HG02970 (cell line): ENCODE measurements at regions not wholly inside any gene's neighbourhood (a gene's known extent, or its start where the extent isn't known, plus 50 kb on each side); places are given as distances from the start of the nearest gene placed in this dataset.
"Not testable (repeated sequence)": the region's sequence is repeated elsewhere in the genome, so short reads cannot be mapped to it uniquely, and the experiment has no call there.

Source experiments
- ATAC-seq: cut with Tn5 transposase; IDR thresholded peaks from one replicate; pipeline ENCODE4 v1.9.1; 2021; ENCODE audit warnings: mild to moderate bottlenecking, moderate library complexity, moderate number of reproducible peaks; ENCODE audit not compliant: unreplicated experiment, low FRiP score

- no peak for ATAC-seq
Observed at GRCh38 chr7:131149840-131150239, 177.8 kb upstream of the MKLN1 start.

- ATAC-seq = no peak
Observed at GRCh38 chr7:131151034-131151433, 176.6 kb upstream of the MKLN1 start.

- no peak for ATAC-seq
Observed at GRCh38 chr7:131152766-131153165, 174.9 kb upstream of the MKLN1 start.

- no peak for ATAC-seq
Observed at GRCh38 chr7:131154380-131154779, 173.3 kb upstream of the MKLN1 start.

- no peak for ATAC-seq
Observed at GRCh38 chr7:131157530-131158243, 170.0 kb upstream of the MKLN1 start.

- ATAC-seq = not testable (repeated sequence)
Observed at GRCh38 chr7:131158244-131158636, 169.4 kb upstream of the MKLN1 start.

- ATAC-seq = no peak
Observed at GRCh38 chr7:131159961-131160361, 167.7 kb upstream of the MKLN1 start.

- no peak for ATAC-seq
Observed at GRCh38 chr7:131161103-131161502, 166.6 kb upstream of the MKLN1 start.

- no peak for ATAC-seq
Observed at GRCh38 chr7:131164025-131164925, 163.4 kb upstream of the MKLN1 start.

- no peak for ATAC-seq
Observed at GRCh38 chr7:131166066-131166465, 161.6 kb upstream of the MKLN1 start.

GRCh38 chr7:131170440-131171271, 157.0 kb upstream of the MKLN1 start:
- no peak for ATAC-seq

- no peak for ATAC-seq
Observed at GRCh38 chr7:131173145-131173890, 154.4 kb upstream of the MKLN1 start.

GRCh38 chr7:131174391-131174790, 153.3 kb upstream of the MKLN1 start:
- no peak for ATAC-seq

GRCh38 chr7:131174855-131175254, 152.8 kb upstream of the MKLN1 start:
- no peak for ATAC-seq

- no peak for ATAC-seq
Observed at GRCh38 chr7:131182446-131183058, 145.1 kb upstream of the MKLN1 start.

- no peak for ATAC-seq
Observed at GRCh38 chr7:131183072-131183471, 144.6 kb upstream of the MKLN1 start.

GRCh38 chr7:131183611-131184119, 144.0 kb upstream of the MKLN1 start:
- no peak for ATAC-seq

GRCh38 chr7:131186816-131187215, 140.9 kb upstream of the MKLN1 start:
- ATAC-seq = no peak
